ENCODE measurements at regions not wholly inside any gene's neighbourhood (a gene's known extent, or its start where the extent isn't known, plus 50 kb on each side); places are given as distances from the start of the nearest gene placed in this dataset.

DNA sequence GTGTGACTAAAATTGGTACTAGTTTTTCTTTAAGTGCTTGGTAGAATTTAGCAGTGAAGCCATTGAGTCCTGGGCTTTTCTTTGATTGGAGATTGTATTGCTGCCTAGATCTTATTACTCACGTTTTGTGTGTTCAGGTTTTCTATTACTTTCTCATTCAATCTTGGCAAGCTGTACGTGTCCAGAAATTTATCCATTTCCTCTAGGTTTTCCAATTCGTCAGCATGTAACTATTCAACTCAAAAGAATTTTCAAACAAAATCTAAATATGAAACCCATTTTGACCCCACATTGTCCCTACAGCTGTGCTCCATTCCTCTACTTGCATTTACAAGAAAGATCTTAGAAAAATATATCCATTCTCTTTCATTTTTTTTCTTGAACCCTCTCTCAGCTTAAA is 1613.4 kb upstream of the SEL1L start:
- TF ChIP-seq, protein P1, sequence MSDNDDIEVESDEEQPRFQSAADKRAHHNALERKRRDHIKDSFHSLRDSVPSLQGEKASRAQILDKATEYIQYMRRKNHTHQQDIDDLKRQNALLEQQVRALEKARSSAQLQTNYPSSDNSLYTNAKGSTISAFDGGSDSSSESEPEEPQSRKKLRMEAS (IDR thresholded peaks at IDR 0.05; ENCODE audit: insufficient read depth, insufficient read length), result no peak
- no peak for TF ChIP-seq MYC (IDR thresholded peaks at IDR 0.05; ENCODE audit: low read depth, low read length)
- no peak for TF ChIP-seq POLR2AphosphoS5 (IDR thresholded peaks at IDR 0.05; ENCODE audit: insufficient read depth, low read depth, low read length)
- no peak for TF ChIP-seq JUN (IDR thresholded peaks at IDR 0.05; ENCODE audit: borderline replicate concordance, insufficient read depth, insufficient read length, low read depth)
- TF ChIP-seq GATA2 (IDR thresholded peaks at IDR 0.05; ENCODE audit: insufficient read depth, insufficient read length, low read depth, low read length), result no peak
- no peak for TF ChIP-seq FOS (IDR thresholded peaks at IDR 0.05; ENCODE audit: borderline replicate concordance, insufficient read depth, low read length)
- TF ChIP-seq CTCF (IDR thresholded peaks at IDR 0.05; ENCODE audit: extremely low read depth in 1 of 2, insufficient read depth in 1 of 2, low read depth in 1 of 2, low read length in 2 of 2), result no peak
- no peak for TF ChIP-seq EZH2 (IDR thresholded peaks at IDR 0.05; ENCODE audit: borderline replicate concordance, low read depth, low read length, severe bottlenecking)
- no peak for TF ChIP-seq POLR2A (IDR thresholded peaks at IDR 0.05; ENCODE audit: low read depth, low read length)

More for the DNA sequence above, 1613.4 kb upstream of the SEL1L start:
- H3K36me3 ChIP-seq (ENCODE audit: control insufficient read depth in 2 of 2, extremely low read depth in 1 of 2, insufficient read depth in 2 of 2, low read length in 2 of 2), result no peaks in the 10 kb centered on the region
- H2AFZ ChIP-seq (ENCODE audit: low read depth, low read length), result no peak overlapping the region
- POLR2A ChIA-PET, result no interaction called here
- H3K27ac ChIP-seq (ENCODE audit: insufficient read depth, low read depth, low read length), result no peak overlapping the region
- H4K20me1 ChIP-seq (replicated peaks; ENCODE audit: control insufficient read depth, extremely low read depth, insufficient read depth, low read length), result no peaks in the 10 kb centered on the region
- dilution Hi-C loops (cut with MboI; ENCODE audit: extremely low pct_ligation_motif_present, low sequenced_read_pairs), result no loop called here
- FAIRE-seq (no peak), DNase-seq (ENCODE audit: low read depth, low spot score) (no peak)
- H3K9me1 ChIP-seq (replicated peaks; ENCODE audit: control insufficient read depth, extremely low read depth, insufficient read depth, low read length), result no peaks in the 10 kb centered on the region
- H3K4me3 ChIP-seq (replicated peaks in 1 of 3; ENCODE audit: insufficient read depth in 1 of 3, low read depth in 1 of 3, low read length in 3 of 3), result no peak overlapping the region
- CTCF ChIA-PET, result no interaction called here
- BruUV-seq (replicated peaks), result no TSS peak
- H3K4me1 ChIP-seq (ENCODE audit: control insufficient read depth, extremely low read depth, insufficient read depth, low read length), result no peaks in the 10 kb centered on the region
- H3K9me3 ChIP-seq (replicated peaks; ENCODE audit: control insufficient read depth, insufficient read depth, low read length), result no peaks in the 10 kb centered on the region
- intact Hi-C loops (cut with micrococcal nuclease), result no loop called here
- H3K4me2 ChIP-seq (ENCODE audit: insufficient read depth, low read length), result no peak overlapping the region
- H3K27me3 ChIP-seq (ENCODE audit: control insufficient read depth in 2 of 2, insufficient read depth in 2 of 2, low read length in 2 of 2), result no peaks in the 10 kb centered on the region
- no peaks in the 10 kb centered on the region for H3K79me2 ChIP-seq (ENCODE audit: control insufficient read depth, insufficient read depth, low read length)
- no peak overlapping the region for H3K9ac ChIP-seq (replicated peaks; ENCODE audit: extremely low read depth, insufficient read depth, low read length)
